GM12878 (cell line): ENCODE measurements at regions not wholly inside any gene's neighbourhood (a gene's known extent, or its start where the extent isn't known, plus 50 kb on each side); places are given as distances from the start of the nearest gene placed in this dataset.

ENCODE experiments used
- BHLHE40 ChIP-seq, 2 experiments: fragments of 450-650 bp in 1 of 2; IDR thresholded peaks; 2 replicates each; pipeline ENCODE4 v1.6.1; 2011 to 2017; ENCODE audit warnings: low read depth in 2 of 2, borderline replicate concordance in 1 of 2, improper control_type of control experiment in 1 of 2, low read length in 1 of 2, mild to moderate bottlenecking in 1 of 2
- CEBPB ChIP-seq, 2 experiments: fragments of 150-350 bp in 1 of 2; IDR thresholded peaks; 2 replicates each; pipeline ENCODE4 v1.6.1; 2012 to 2014; ENCODE audit warnings: low read depth in 2 of 2, low read length in 2 of 2, borderline replicate concordance in 1 of 2, inconsistent platforms in 1 of 2
- POLR2A ChIP-seq: IDR thresholded peaks from 2 replicates; pipeline ENCODE4 v1.6.1; 2011; ENCODE audit warnings: low read depth, mild to moderate bottlenecking, low read length
- RAD21 ChIP-seq: IDR thresholded peaks from 2 replicates; pipeline ENCODE4 v1.6.1; 2011; ENCODE audit warnings: mild to moderate bottlenecking, low read depth, low read length, moderate library complexity; ENCODE audit not compliant: insufficient read depth
- SMAD1 ChIP-seq: fragments of 450-650 bp; IDR thresholded peaks from 2 replicates; pipeline ENCODE4 v1.6.1; 2018; ENCODE audit warnings: mild to moderate bottlenecking, low read depth; ENCODE audit not compliant: partially characterized antibody
- ZNF24 ChIP-seq: fragments of 450-650 bp; IDR thresholded peaks from 2 replicates; pipeline ENCODE4 v1.6.1; 2017; ENCODE audit warnings: antibody characterized with exemption, mild to moderate bottlenecking
- ZNF274 ChIP-seq: IDR thresholded peaks from one replicate; pipeline ENCODE4 v1.8.0; 2011; ENCODE audit not compliant: insufficient read length, insufficient read depth
- TF ChIP-seq, protein P1 (sequence below): IDR thresholded peaks from 2 replicates; pipeline ENCODE4 v1.6.1; 2012; ENCODE audit warnings: low read depth, low read length, improper control_type of control experiment
- TF ChIP-seq, protein P2 (sequence below), 3 experiments: IDR thresholded peaks in 2 of 3; conservative IDR thresholded peaks in 1 of 3; 2 replicates each; pipeline ENCODE4 v1.5.1; 2011; ENCODE audit warnings: low read depth in 3 of 3, low read length in 3 of 3, mild to moderate bottlenecking in 3 of 3, control low read depth in 2 of 3, moderate library complexity in 2 of 3, inconsistent platforms in 1 of 3, mixed read lengths in 1 of 3; ENCODE audit not compliant: control insufficient read depth in 2 of 3, insufficient read depth in 1 of 3; ENCODE audit errors: extremely low read depth in 1 of 3

DNA sequence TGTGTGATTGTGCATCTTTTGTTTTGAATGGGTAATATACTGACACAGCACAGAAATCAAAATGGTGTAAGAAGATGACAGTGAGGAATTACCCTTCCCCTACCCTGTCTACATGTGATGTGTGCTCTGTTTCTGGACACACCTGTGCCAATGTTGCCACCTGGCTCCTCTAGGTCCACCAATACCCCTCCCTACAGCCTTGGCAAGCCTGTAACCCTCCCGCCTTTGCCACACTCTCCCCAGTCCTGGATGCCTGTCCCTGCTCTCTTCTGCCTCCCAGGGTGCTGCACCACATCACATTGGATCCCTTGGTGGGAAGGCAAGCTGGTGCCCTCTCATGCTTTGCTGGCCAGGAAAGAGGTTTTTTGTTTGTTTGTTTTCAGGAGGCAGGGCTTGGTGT is 289.5 kb upstream of the N4BP1 start:
- TF ChIP-seq ZNF24: no peak
- TF ChIP-seq CEBPB (IDR thresholded peaks at IDR 0.05; ENCODE audit: borderline replicate concordance in 1 of 2, low read depth in 2 of 2, low read length in 2 of 2): no peak
- TF ChIP-seq ZNF274: no peak
- TF ChIP-seq BHLHE40 (IDR thresholded peaks at IDR 0.05; ENCODE audit: borderline replicate concordance in 1 of 2, low read depth in 2 of 2, low read length in 1 of 2): no peak
- TF ChIP-seq RAD21: no peak
- TF ChIP-seq, protein P1, sequence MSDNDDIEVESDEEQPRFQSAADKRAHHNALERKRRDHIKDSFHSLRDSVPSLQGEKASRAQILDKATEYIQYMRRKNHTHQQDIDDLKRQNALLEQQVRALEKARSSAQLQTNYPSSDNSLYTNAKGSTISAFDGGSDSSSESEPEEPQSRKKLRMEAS: no peak
- TF ChIP-seq SMAD1: no peak
- no peak for TF ChIP-seq POLR2A
- TF ChIP-seq, protein P2, sequence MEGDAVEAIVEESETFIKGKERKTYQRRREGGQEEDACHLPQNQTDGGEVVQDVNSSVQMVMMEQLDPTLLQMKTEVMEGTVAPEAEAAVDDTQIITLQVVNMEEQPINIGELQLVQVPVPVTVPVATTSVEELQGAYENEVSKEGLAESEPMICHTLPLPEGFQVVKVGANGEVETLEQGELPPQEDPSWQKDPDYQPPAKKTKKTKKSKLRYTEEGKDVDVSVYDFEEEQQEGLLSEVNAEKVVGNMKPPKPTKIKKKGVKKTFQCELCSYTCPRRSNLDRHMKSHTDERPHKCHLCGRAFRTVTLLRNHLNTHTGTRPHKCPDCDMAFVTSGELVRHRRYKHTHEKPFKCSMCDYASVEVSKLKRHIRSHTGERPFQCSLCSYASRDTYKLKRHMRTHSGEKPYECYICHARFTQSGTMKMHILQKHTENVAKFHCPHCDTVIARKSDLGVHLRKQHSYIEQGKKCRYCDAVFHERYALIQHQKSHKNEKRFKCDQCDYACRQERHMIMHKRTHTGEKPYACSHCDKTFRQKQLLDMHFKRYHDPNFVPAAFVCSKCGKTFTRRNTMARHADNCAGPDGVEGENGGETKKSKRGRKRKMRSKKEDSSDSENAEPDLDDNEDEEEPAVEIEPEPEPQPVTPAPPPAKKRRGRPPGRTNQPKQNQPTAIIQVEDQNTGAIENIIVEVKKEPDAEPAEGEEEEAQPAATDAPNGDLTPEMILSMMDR (IDR thresholded peaks at IDR 0.05 in 2 of 3, conservative IDR thresholded peaks at IDR 0.05 in 1 of 3; ENCODE audit: control insufficient read depth in 2 of 3, extremely low read depth in 1 of 3, insufficient read depth in 1 of 3, low read depth in 3 of 3, low read length in 3 of 3): no peak
